ENCODE measurements at regions not wholly inside any gene's neighbourhood (a gene's known extent, or its start where the extent isn't known, plus 50 kb on each side); places are given as distances from the start of the nearest gene placed in this dataset.

GRCh38 chr1:48051466-48052126, 54.4 kb upstream of the TRABD2B start:
- DNase-seq, result no peak

GRCh38 chr1:48049823-48050535, 52.8 kb upstream of the TRABD2B start:
- DNase-seq, result no peak

GRCh38 chr1:48048980-48049379, 51.8 kb upstream of the TRABD2B start:
- no peak for DNase-seq

GRCh38 chr1:48048064-48048463, 50.9 kb upstream of the TRABD2B start:
- no peak for DNase-seq

DNA sequence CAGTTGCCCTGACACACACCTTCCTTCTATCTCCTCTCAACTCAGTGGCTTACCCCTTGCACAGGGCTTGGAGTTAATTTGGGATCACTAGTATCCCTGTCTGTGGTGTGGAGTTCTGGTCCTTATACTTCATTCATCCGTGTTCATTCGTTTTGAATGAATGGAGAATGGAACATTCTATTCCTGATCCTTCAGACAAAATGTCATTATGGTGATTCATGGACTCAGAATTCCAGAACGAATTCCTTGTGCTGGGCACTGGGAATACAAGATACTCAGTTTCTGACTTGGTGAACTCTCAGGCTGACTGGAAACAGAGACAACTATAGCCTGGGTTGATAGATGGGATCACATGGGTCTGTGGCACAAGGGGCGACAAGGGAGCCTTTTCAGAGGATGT, 49.9 kb upstream of the TRABD2B start:
- DNase-seq, result no peak

Data from DMS 273 treated with DMSO at 0.1 percent for 48 hours (cell line).